ENCODE measurements at regions not wholly inside any gene's neighbourhood (a gene's known extent, or its start where the extent isn't known, plus 50 kb on each side); places are given as distances from the start of the nearest gene placed in this dataset.

- DNase-seq, result no peak
Measured at GRCh38 chr4:81860111-81860510, 388.4 kb upstream of the RASGEF1B start.

GRCh38 chr4:81854406-81854805, 382.7 kb upstream of the RASGEF1B start:
- DNase-seq, result no peak

- DNase-seq, result no peak
Measured at GRCh38 chr4:81852031-81852715, 380.5 kb upstream of the RASGEF1B start.

GRCh38 chr4:81850701-81851100, 379.0 kb upstream of the RASGEF1B start:
- no peak for DNase-seq

GRCh38 chr4:81845761-81846160, 374.1 kb upstream of the RASGEF1B start:
- no peak for DNase-seq

- no peak for DNase-seq
Measured at GRCh38 chr4:81845273-81845672, 373.6 kb upstream of the RASGEF1B start.

GRCh38 chr4:81844717-81845116, 373.0 kb upstream of the RASGEF1B start:
- peak; percentile 81 for DNase-seq

GRCh38 chr4:81839347-81840042, 367.8 kb upstream of the RASGEF1B start:
- DNase-seq, result no peak

- no peak for DNase-seq
Measured at GRCh38 chr4:81838586-81838985, 366.9 kb upstream of the RASGEF1B start.

- no peak for DNase-seq
Measured at GRCh38 chr4:81836716-81837115, 365.0 kb upstream of the RASGEF1B start.

GRCh38 chr4:81833576-81833975, 361.9 kb upstream of the RASGEF1B start:
- no peak for DNase-seq

- no peak for DNase-seq
Measured at GRCh38 chr4:81828991-81829390, 357.3 kb upstream of the RASGEF1B start.

- no peak for DNase-seq
Measured at GRCh38 chr4:81827577-81828202, 356.0 kb upstream of the RASGEF1B start.

- DNase-seq, result no peak
Measured at GRCh38 chr4:81826817-81827424, 355.2 kb upstream of the RASGEF1B start.

GRCh38 chr4:81826335-81826734, 354.6 kb upstream of the RASGEF1B start:
- DNase-seq, result no peak

- no peak for DNase-seq
Measured at GRCh38 chr4:81818385-81818920, 346.7 kb upstream of the RASGEF1B start.

GRCh38 chr4:81816031-81816761, 344.5 kb upstream of the RASGEF1B start:
- no peak for DNase-seq

- DNase-seq, result no peak
Measured at GRCh38 chr4:81814987-81815541, 343.4 kb upstream of the RASGEF1B start.

GRCh38 chr4:81811562-81812293, 340.0 kb upstream of the RASGEF1B start:
- no peak for DNase-seq

GRCh38 chr4:81808011-81808672, 336.4 kb upstream of the RASGEF1B start:
- no peak for DNase-seq

GRCh38 chr4:81807386-81807785, 335.7 kb upstream of the RASGEF1B start:
- DNase-seq, result no peak

Data from stimulated activated CD8-positive, alpha-beta memory T cell treated with anti-CD3 and anti-CD28 coated beads, Interleukin-4, amount 100 ng/mL, for 48 hours (primary cell).